ENCODE measurements at regions not wholly inside any gene's neighbourhood (a gene's known extent, or its start where the extent isn't known, plus 50 kb on each side); places are given as distances from the start of the nearest gene placed in this dataset.

- H2BK120ac ChIP-seq (ENCODE audit: insufficient read depth, low read length, poor library complexity): no peak overlapping the region
- no peaks in the 10 kb centered on the region for H3K36me3 ChIP-seq (ENCODE audit: control insufficient read depth in 1 of 2, insufficient read depth in 2 of 2, low read length in 2 of 2)
- H4K91ac ChIP-seq (ENCODE audit: low read depth, low read length): no peak overlapping the region
- no peaks in the 10 kb centered on the region for H3K79me2 ChIP-seq (ENCODE audit: control insufficient read depth, insufficient read depth, low read length, poor library complexity)
- no peak overlapping the region for H3K9ac ChIP-seq (ENCODE audit: low read length)
- no peak overlapping the region for H4K12ac ChIP-seq (ENCODE audit: low read depth, low read length)
- no peak overlapping the region for H2AK5ac ChIP-seq (ENCODE audit: low read length)
- H3K27ac ChIP-seq (ENCODE audit: low read depth, low read length): no peak overlapping the region
- H4K8ac ChIP-seq (ENCODE audit: low read depth, low read length): no peak overlapping the region
- H3K4ac ChIP-seq (ENCODE audit: low read depth, low read length): no peak overlapping the region
- no peaks in the 10 kb centered on the region for H3K9me3 ChIP-seq (ENCODE audit: insufficient read depth, low read depth, low read length)
- H2AFZ ChIP-seq (ENCODE audit: insufficient read depth, low read length, poor library complexity): no peak overlapping the region
- no peak overlapping the region for H3K18ac ChIP-seq (ENCODE audit: low read length)
- H3K4me3 ChIP-seq (ENCODE audit: low read depth, low read length): no peak overlapping the region
- H3K4me2 ChIP-seq (ENCODE audit: low read length): no peak overlapping the region
- H2BK12ac ChIP-seq (ENCODE audit: low read length): no peak overlapping the region
- no peaks in the 10 kb centered on the region for H3K79me1 ChIP-seq (ENCODE audit: low read length)
- no peak overlapping the region for H3K23ac ChIP-seq (ENCODE audit: low read length)
- DNase-seq: peak in 1 of 2 donors; percentile 1
- H3K27me3 ChIP-seq (ENCODE audit: insufficient read depth, low read length): no peaks in the 10 kb centered on the region
- no peaks in the 10 kb centered on the region for H3K4me1 ChIP-seq (ENCODE audit: control insufficient read depth in 1 of 2, insufficient read depth in 2 of 2, low read length in 2 of 2)
- no peak overlapping the region for H2BK5ac ChIP-seq (ENCODE audit: low read depth, low read length, poor library complexity)
- no CpG with 5 or more reads among the region's 7 CpGs for WGBS (ENCODE audit: extremely low coverage, insufficient coverage, insufficient read length)
- H3K14ac ChIP-seq (ENCODE audit: low read length): no peak overlapping the region
These were observed 1325.2 kb upstream of the PRR20A start for GRCh38 chr13:55815458-55816033.

- no peak for DNase-seq
- Histone ChIP-seq H3K14ac (ENCODE audit: low read length) (no peak overlapping the region), H3K4me1 (ENCODE audit: control insufficient read depth in 1 of 2, insufficient read depth in 2 of 2, low read length in 2 of 2) (no peaks in the 10 kb centered on the region), H2BK5ac (ENCODE audit: low read depth, low read length, poor library complexity) (no peak overlapping the region), H3K4ac (ENCODE audit: low read depth, low read length) (no peak overlapping the region), H3K9ac (ENCODE audit: low read length) (no peak overlapping the region), H3K4me2 (ENCODE audit: low read length) (no peak overlapping the region), H2AFZ (ENCODE audit: insufficient read depth, low read length, poor library complexity) (no peak overlapping the region), H3K79me2 (ENCODE audit: control insufficient read depth, insufficient read depth, low read length, poor library complexity) (no peaks in the 10 kb centered on the region), H2BK12ac (ENCODE audit: low read length) (no peak overlapping the region), H3K79me1 (ENCODE audit: low read length) (no peaks in the 10 kb centered on the region), H2BK120ac (ENCODE audit: insufficient read depth, low read length, poor library complexity) (no peak overlapping the region), H4K8ac (ENCODE audit: low read depth, low read length) (no peak overlapping the region), H3K27ac (ENCODE audit: low read depth, low read length) (no peak overlapping the region), H3K27me3 (ENCODE audit: insufficient read depth, low read length) (no peaks in the 10 kb centered on the region), H4K12ac (ENCODE audit: low read depth, low read length) (no peak overlapping the region), H3K36me3 (ENCODE audit: control insufficient read depth in 1 of 2, insufficient read depth in 2 of 2, low read length in 2 of 2) (no peaks in the 10 kb centered on the region), H3K4me3 (ENCODE audit: low read depth, low read length) (no peak overlapping the region), H3K9me3 (ENCODE audit: insufficient read depth, low read depth, low read length) (no peaks in the 10 kb centered on the region), H3K23ac (ENCODE audit: low read length) (no peak overlapping the region), H3K18ac (ENCODE audit: low read length) (no peak overlapping the region), H2AK5ac (ENCODE audit: low read length) (no peak overlapping the region), H4K91ac (ENCODE audit: low read depth, low read length) (no peak overlapping the region)
- no CpG with 5 or more reads among the region's 1 CpG for WGBS (ENCODE audit: extremely low coverage, insufficient coverage, insufficient read length)
These were observed 1323.6 kb upstream of the PRR20A start for GRCh38 chr13:55816976-55817601.

GRCh38 chr13:55820817-55821216 is 1319.9 kb upstream of the PRR20A start:
- Histone ChIP-seq H3K14ac (ENCODE audit: low read length) (no peak overlapping the region), H2BK120ac (ENCODE audit: insufficient read depth, low read length, poor library complexity) (no peak overlapping the region), H2BK12ac (ENCODE audit: low read length) (no peak overlapping the region), H2BK5ac (ENCODE audit: low read depth, low read length, poor library complexity) (no peak overlapping the region), H3K4me2 (ENCODE audit: low read length) (no peak overlapping the region), H3K4ac (ENCODE audit: low read depth, low read length) (no peak overlapping the region), H3K4me1 (ENCODE audit: control insufficient read depth in 1 of 2, insufficient read depth in 2 of 2, low read length in 2 of 2) (no peaks in the 10 kb centered on the region), H3K79me2 (ENCODE audit: control insufficient read depth, insufficient read depth, low read length, poor library complexity) (no peaks in the 10 kb centered on the region), H4K12ac (ENCODE audit: low read depth, low read length) (no peak overlapping the region), H2AK5ac (ENCODE audit: low read length) (no peak overlapping the region), H3K18ac (ENCODE audit: low read length) (no peak overlapping the region), H2AFZ (ENCODE audit: insufficient read depth, low read length, poor library complexity) (no peak overlapping the region), H3K36me3 (ENCODE audit: control insufficient read depth in 1 of 2, insufficient read depth in 2 of 2, low read length in 2 of 2) (no peaks in the 10 kb centered on the region), H3K23ac (ENCODE audit: low read length) (no peak overlapping the region), H4K91ac (ENCODE audit: low read depth, low read length) (no peak overlapping the region), H3K9me3 (ENCODE audit: insufficient read depth, low read depth, low read length) (no peaks in the 10 kb centered on the region), H3K27ac (ENCODE audit: low read depth, low read length) (no peak overlapping the region), H3K79me1 (ENCODE audit: low read length) (no peaks in the 10 kb centered on the region), H4K8ac (ENCODE audit: low read depth, low read length) (no peak overlapping the region), H3K4me3 (ENCODE audit: low read depth, low read length) (no peak overlapping the region), H3K9ac (ENCODE audit: low read length) (no peak overlapping the region), H3K27me3 (ENCODE audit: insufficient read depth, low read length) (no peaks in the 10 kb centered on the region)
- no CpG with 5 or more reads among the region's 2 CpGs for WGBS (ENCODE audit: extremely low coverage, insufficient coverage, insufficient read length)
- DNase-seq: no peak

GRCh38 chr13:55869648-55870047 is 1271.1 kb upstream of the PRR20A start:
- H3K36me3 ChIP-seq (ENCODE audit: control insufficient read depth in 1 of 2, insufficient read depth in 2 of 2, low read length in 2 of 2): no peaks in the 10 kb centered on the region
- DNase-seq: no peak
- no peaks in the 10 kb centered on the region for H3K27me3 ChIP-seq (ENCODE audit: insufficient read depth, low read length)
- no peak overlapping the region for H4K91ac ChIP-seq (ENCODE audit: low read depth, low read length)
- H2BK12ac ChIP-seq (ENCODE audit: low read length): no peak overlapping the region
- H3K4me3 ChIP-seq (ENCODE audit: low read depth, low read length): no peak overlapping the region
- no peaks in the 10 kb centered on the region for H3K79me2 ChIP-seq (ENCODE audit: control insufficient read depth, insufficient read depth, low read length, poor library complexity)
- no peak overlapping the region for H2AK5ac ChIP-seq (ENCODE audit: low read length)
- no peak overlapping the region for H4K8ac ChIP-seq (ENCODE audit: low read depth, low read length)
- H3K14ac ChIP-seq (ENCODE audit: low read length): no peak overlapping the region
- no peak overlapping the region for H2AFZ ChIP-seq (ENCODE audit: insufficient read depth, low read length, poor library complexity)
- no peaks in the 10 kb centered on the region for H3K79me1 ChIP-seq (ENCODE audit: low read length)
- H3K9ac ChIP-seq (ENCODE audit: low read length): no peak overlapping the region
- no peak overlapping the region for H3K18ac ChIP-seq (ENCODE audit: low read length)
- no peak overlapping the region for H4K12ac ChIP-seq (ENCODE audit: low read depth, low read length)
- H3K4me2 ChIP-seq (ENCODE audit: low read length): no peak overlapping the region
- no peaks in the 10 kb centered on the region for H3K4me1 ChIP-seq (ENCODE audit: control insufficient read depth in 1 of 2, insufficient read depth in 2 of 2, low read length in 2 of 2)
- H3K27ac ChIP-seq (ENCODE audit: low read depth, low read length): no peak overlapping the region
- WGBS (ENCODE audit: extremely low coverage, insufficient coverage, insufficient read length): no CpG with 5 or more reads among the region's 1 CpG
- no peak overlapping the region for H2BK5ac ChIP-seq (ENCODE audit: low read depth, low read length, poor library complexity)
- H2BK120ac ChIP-seq (ENCODE audit: insufficient read depth, low read length, poor library complexity): no peak overlapping the region
- H3K9me3 ChIP-seq (ENCODE audit: insufficient read depth, low read depth, low read length): peaks cover 7% of the 10 kb centered on the region
- no peak overlapping the region for H3K4ac ChIP-seq (ENCODE audit: low read depth, low read length)
- H3K23ac ChIP-seq (ENCODE audit: low read length): no peak overlapping the region
